HUES48 (cell line): ENCODE measurements at regions not wholly inside any gene's neighbourhood (a gene's known extent, or its start where the extent isn't known, plus 50 kb on each side); places are given as distances from the start of the nearest gene placed in this dataset.

ENCODE experiments used
- H3K27ac ChIP-seq: one replicate; pipeline ENCODE4 v1.7.0; 2013; ENCODE audit warnings: low read depth, low read length, inconsistent platforms
- H3K27me3 ChIP-seq: 2 replicates; pipeline ENCODE4 v1.6.1; 2013; ENCODE audit warnings: mild to moderate bottlenecking, low read length; ENCODE audit not compliant: control insufficient read depth, insufficient read depth
- H3K36me3 ChIP-seq: 2 replicates; pipeline ENCODE4 v1.6.1; 2013; ENCODE audit warnings: low read length; ENCODE audit not compliant: control insufficient read depth, insufficient read depth
- H3K4me1 ChIP-seq: 2 replicates; pipeline ENCODE4 v1.6.1; 2013; ENCODE audit warnings: mild to moderate bottlenecking, low read length; ENCODE audit not compliant: control insufficient read depth, insufficient read depth
- H3K4me3 ChIP-seq: 2 replicates; pipeline ENCODE4 v1.5.1; 2013; ENCODE audit warnings: mild to moderate bottlenecking, low read depth, low read length
- H3K9ac ChIP-seq: 2 replicates; pipeline ENCODE4 v1.6.1; 2013; ENCODE audit warnings: mild to moderate bottlenecking, low read depth, low read length, moderate library complexity
- H3K9me3 ChIP-seq: 2 replicates; pipeline ENCODE4 v1.6.1; 2013; ENCODE audit warnings: low read length; ENCODE audit not compliant: control insufficient read depth, insufficient read depth

DNA sequence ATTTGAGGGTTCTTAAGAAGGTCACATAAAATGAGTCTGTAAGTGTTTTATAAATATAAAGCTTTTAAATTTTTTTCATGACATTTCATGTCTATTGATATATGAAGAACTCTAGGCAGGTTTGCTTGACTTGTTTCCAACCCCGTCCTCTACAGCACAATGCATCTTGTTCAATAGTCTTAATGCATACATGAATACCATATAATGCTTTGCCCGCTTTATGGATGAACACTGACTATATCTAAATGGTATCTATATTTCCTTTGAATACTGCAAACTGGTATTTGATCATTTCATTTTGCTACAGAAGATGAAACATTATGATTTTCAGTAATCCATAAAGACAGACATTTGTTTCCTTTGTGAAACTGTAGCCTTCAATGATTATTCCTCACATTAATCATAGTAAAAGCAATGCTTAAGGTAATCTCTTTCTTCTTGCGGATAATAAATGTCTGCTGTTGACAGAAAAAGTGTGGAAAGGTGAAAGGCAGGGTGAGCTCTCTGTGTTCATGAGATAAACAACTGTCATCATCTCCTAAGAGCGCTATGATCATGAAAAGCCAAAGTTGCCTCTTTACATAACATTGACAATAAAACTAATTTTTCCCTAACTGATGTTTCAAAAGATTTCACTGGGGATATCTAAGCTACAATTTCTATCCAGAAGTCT, 645.1 kb downstream of the CDH8 start:
- Histone ChIP-seq H3K27me3 (no peaks in the 10 kb centered on the region), H3K4me3 (no peak overlapping the region), H3K9me3 (no peaks in the 10 kb centered on the region), H3K9ac (no peak overlapping the region), H3K36me3 (no peaks in the 10 kb centered on the region), H3K4me1 (no peaks in the 10 kb centered on the region), H3K27ac (no peak overlapping the region)

DNA sequence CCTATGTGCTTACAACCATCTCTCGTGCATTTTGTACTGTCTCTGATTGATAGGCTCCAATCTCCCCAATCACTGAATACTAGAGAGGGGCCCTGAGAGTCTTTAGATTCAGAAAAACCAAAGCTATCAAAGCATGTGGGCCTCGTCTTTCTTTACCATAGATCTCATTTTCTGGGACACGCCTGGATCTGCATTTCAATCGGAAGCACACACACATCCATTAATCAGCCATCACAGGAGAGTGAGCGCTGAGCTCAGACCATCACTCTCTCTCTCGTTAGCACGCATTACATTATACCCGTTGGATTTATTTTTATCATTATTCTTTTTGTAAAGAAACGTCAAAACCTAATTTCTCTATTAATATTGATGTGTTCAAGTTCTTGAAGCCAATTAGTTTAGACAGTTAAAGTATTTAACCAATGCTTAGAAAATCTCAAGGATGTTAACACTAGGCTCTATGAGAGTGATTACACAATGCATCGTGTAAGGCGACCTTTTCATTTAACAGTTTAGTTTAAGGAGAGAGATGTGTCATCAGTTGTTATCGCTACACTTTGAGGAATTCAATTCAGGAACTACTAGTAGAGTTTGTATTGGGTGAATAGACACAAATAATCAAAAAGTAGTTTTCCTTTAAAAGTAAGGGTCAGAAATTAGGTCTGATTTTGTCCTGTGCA, 650.7 kb downstream of the CDH8 start:
- Histone ChIP-seq H3K9me3 (no peaks in the 10 kb centered on the region), H3K4me3 (no peak overlapping the region), H3K9ac (no peak overlapping the region), H3K27ac (no peak overlapping the region), H3K36me3 (no peaks in the 10 kb centered on the region), H3K27me3 (no peaks in the 10 kb centered on the region), H3K4me1 (no peaks in the 10 kb centered on the region)

GRCh38 chr16:61382435-61382834, 653.8 kb downstream of the CDH8 start:
- Histone ChIP-seq H3K4me1 (no peaks in the 10 kb centered on the region), H3K27ac (no peak overlapping the region), H3K4me3 (no peak overlapping the region), H3K9me3 (no peaks in the 10 kb centered on the region), H3K36me3 (no peaks in the 10 kb centered on the region), H3K9ac (no peak overlapping the region), H3K27me3 (no peaks in the 10 kb centered on the region)

- no peak overlapping the region for H3K9ac ChIP-seq
- H3K36me3 ChIP-seq, result no peaks in the 10 kb centered on the region
- no peak overlapping the region for H3K4me3 ChIP-seq
- H3K4me1 ChIP-seq, result no peaks in the 10 kb centered on the region
- no peak overlapping the region for H3K27ac ChIP-seq
- no peaks in the 10 kb centered on the region for H3K9me3 ChIP-seq
- no peaks in the 10 kb centered on the region for H3K27me3 ChIP-seq
Observed at GRCh38 chr16:61379311-61379710, 656.9 kb downstream of the CDH8 start.

DNA sequence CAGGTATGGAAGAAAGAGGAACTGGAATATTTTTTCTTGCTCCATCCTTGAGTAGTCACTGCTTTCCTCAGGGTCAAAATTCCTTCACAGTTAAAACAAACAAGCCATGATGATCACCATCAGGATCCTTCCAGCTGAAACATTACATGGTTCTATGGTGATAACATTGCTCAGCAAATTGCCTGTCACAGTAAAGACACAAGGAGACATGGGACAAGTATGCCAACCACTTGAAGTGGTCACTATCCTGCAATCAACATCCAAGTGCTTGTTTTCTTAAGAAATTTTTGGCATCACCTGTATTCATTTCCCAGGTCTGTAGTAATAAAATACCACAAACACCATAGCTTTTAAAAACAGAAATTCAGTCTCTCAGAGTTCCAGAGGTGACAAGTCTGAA, 662.2 kb downstream of the CDH8 start:
- no peak overlapping the region for H3K9ac ChIP-seq
- no peak overlapping the region for H3K27ac ChIP-seq
- no peaks in the 10 kb centered on the region for H3K27me3 ChIP-seq
- no peaks in the 10 kb centered on the region for H3K36me3 ChIP-seq
- H3K4me3 ChIP-seq, result no peak overlapping the region
- H3K9me3 ChIP-seq, result no peaks in the 10 kb centered on the region
- no peaks in the 10 kb centered on the region for H3K4me1 ChIP-seq

DNA sequence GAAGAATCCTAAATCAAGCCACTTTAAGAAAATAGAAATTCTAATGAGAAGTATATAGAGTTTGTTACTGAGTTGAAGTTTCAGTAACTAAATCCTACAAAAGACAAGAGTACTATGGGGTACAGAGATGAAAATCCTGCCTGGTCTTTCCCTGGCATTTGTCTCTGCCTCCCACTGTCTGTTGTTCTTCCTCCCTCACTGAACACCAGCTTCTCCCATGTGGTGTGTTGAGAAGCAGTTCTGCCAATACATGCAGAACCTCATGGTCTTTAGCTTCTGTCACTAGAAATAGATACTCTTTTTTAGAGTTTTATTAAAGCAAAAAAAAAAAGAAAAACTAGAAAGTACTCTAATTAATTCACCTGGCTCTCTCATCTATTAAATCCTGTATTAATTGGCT, 664.4 kb downstream of the CDH8 start:
- H3K4me1 ChIP-seq, result no peaks in the 10 kb centered on the region
- no peak overlapping the region for H3K27ac ChIP-seq
- no peak overlapping the region for H3K9ac ChIP-seq
- no peak overlapping the region for H3K4me3 ChIP-seq
- H3K9me3 ChIP-seq, result no peaks in the 10 kb centered on the region
- H3K36me3 ChIP-seq, result no peaks in the 10 kb centered on the region
- no peaks in the 10 kb centered on the region for H3K27me3 ChIP-seq

GRCh38 chr16:61371388-61371787, 664.9 kb downstream of the CDH8 start:
- no peak overlapping the region for H3K27ac ChIP-seq
- no peaks in the 10 kb centered on the region for H3K36me3 ChIP-seq
- H3K4me1 ChIP-seq, result no peaks in the 10 kb centered on the region; the same call in 1 of the 2 replicates
- no peak overlapping the region for H3K9ac ChIP-seq
- no peaks in the 10 kb centered on the region for H3K9me3 ChIP-seq
- H3K27me3 ChIP-seq, result no peaks in the 10 kb centered on the region
- no peak overlapping the region for H3K4me3 ChIP-seq

DNA sequence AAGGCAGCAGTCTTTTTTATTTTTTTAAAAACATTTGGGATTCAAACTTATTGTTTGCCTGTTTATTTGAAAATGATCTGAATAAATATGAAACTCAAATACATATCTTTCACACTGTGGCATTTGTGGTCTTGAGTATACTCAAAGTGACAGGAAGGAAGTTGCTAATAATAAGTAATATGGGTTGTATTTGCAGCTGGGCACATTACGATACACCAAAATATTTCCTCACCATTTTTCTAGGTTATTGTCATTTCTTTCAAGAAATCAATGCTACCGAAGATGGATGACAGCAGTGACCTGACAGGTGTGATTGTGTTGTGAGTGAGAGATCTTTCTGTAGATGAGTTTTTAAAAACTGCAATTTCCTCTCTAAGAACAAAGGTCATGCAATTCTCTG, 665.7 kb downstream of the CDH8 start:
- Histone ChIP-seq H3K27me3 (no peaks in the 10 kb centered on the region), H3K9ac (no peak overlapping the region), H3K36me3 (no peaks in the 10 kb centered on the region), H3K9me3 (no peaks in the 10 kb centered on the region), H3K4me1 (no peaks in the 10 kb centered on the region; the same call in 1 of the 2 replicates), H3K4me3 (no peak overlapping the region), H3K27ac (no peak overlapping the region)

DNA sequence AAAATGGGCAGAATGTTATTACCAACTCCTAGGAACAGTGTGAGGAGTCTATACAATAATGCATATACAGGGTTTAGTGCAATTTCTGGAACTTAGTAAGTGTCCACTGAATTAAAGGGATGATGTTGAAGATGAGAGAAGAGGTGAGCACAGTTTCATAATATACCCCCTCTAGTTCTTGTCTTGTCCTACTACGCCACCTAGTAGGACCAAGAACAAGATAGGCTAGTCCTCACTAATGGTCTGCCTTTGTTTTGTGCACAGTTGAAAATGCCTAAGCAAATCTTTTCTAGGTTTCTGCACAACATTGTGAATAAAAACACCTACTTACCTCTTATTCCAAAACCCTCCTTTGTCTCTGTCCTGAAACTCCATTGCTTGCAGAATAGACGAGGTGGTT, 670.2 kb downstream of the CDH8 start:
- H3K27ac ChIP-seq, result no peak overlapping the region
- H3K4me3 ChIP-seq, result no peak overlapping the region
- no peaks in the 10 kb centered on the region for H3K27me3 ChIP-seq
- H3K9me3 ChIP-seq, result no peaks in the 10 kb centered on the region
- H3K9ac ChIP-seq, result no peak overlapping the region
- no peaks in the 10 kb centered on the region; the same call in 1 of the 2 replicates for H3K4me1 ChIP-seq
- no peaks in the 10 kb centered on the region for H3K36me3 ChIP-seq

- no peaks in the 10 kb centered on the region; the same call in 1 of the 2 replicates for H3K4me1 ChIP-seq
- H3K9ac ChIP-seq, result no peak overlapping the region
- H3K27me3 ChIP-seq, result no peaks in the 10 kb centered on the region
- no peak overlapping the region for H3K27ac ChIP-seq
- no peak overlapping the region for H3K4me3 ChIP-seq
- no peaks in the 10 kb centered on the region for H3K9me3 ChIP-seq
- H3K36me3 ChIP-seq, result no peaks in the 10 kb centered on the region
Observed at GRCh38 chr16:61364990-61365389, 671.2 kb downstream of the CDH8 start.

- H3K27ac ChIP-seq, result no peak overlapping the region
- H3K36me3 ChIP-seq, result no peaks in the 10 kb centered on the region
- no peaks in the 10 kb centered on the region for H3K9me3 ChIP-seq
- no peaks in the 10 kb centered on the region; the same call in 1 of the 2 replicates for H3K4me1 ChIP-seq
- H3K9ac ChIP-seq, result no peak overlapping the region
- no peak overlapping the region for H3K4me3 ChIP-seq
- no peaks in the 10 kb centered on the region for H3K27me3 ChIP-seq
Observed at GRCh38 chr16:61362585-61362984, 673.7 kb downstream of the CDH8 start.
